HG03139 (cell line): ENCODE measurements at regions not wholly inside any gene's neighbourhood (a gene's known extent, or its start where the extent isn't known, plus 50 kb on each side); places are given as distances from the start of the nearest gene placed in this dataset.
"Not testable (repeated sequence)": the region's sequence is repeated elsewhere in the genome, so short reads cannot be mapped to it uniquely, and the experiment has no call there.

Experiments
- ATAC-seq: cut with Tn5 transposase; IDR thresholded peaks from one replicate; pipeline ENCODE4 v1.9.1; 2021; ENCODE audit not compliant: unreplicated experiment

DNA sequence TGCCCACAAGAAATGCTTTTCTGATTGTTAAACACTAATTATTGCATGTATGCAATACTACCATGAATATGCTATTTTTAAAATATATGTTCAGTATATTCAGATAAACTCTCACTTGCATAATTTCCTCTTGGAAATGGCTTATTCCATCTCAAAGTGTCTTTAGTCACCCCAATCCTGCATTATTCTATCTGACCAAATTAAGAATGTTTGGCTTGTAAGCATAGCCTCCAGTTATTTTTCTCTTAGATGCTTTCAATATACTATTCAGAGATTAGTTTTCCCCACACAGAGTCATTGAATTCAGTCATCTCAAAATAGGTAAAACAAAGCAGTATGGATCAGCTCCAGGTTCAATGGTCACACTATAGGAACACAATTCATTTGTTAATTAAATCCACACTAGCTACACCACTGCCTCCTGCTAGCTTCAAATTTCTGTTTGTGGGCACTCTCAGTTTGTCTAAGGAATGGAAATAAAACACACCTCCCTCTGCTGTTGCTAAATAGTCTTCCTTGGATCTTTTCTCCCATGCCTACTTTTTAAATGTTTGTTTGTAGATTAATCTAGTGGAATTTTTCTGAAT, 134.6 kb upstream of the TBCA start:
- no peak for ATAC-seq

DNA sequence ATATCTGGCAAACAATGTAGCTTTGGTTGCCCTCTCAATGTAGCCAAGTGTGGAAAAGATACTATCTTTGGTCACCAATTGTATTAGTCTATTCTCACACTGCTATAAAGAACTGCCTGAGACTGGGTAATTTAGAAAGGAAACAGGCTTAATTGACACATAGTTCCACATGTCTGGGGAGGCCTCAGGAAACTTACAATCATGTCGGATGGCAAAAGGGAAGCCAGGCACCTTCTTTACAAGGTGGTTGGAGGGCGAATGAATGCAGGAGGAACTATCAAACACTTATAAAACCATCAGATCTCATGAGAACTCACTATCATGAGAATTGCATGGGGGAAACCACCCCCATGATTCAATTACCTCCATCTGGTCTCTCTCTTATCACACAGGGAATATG, 133.1 kb upstream of the TBCA start:
- no peak for ATAC-seq

DNA sequence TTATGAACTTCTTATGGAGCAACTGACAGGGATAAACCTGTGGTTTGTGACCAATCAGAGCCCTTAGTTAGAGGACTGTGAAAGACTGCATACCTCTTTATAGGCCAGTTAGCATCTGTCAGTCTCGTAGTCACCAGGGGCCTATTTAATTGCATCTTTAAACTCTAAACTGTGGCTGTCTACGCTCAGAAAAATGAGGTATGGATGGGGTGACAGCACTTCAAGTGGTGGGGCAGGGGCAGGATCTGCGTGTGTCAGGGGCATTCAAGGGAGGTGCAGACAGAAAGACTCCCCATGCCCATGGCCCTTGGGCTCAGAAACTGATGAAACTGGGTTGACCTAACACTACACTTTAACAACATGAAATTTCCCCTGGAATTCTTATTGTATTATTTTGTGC, 132.6 kb upstream of the TBCA start:
- no peak for ATAC-seq

GRCh38 chr5:77907786-77908185, 131.6 kb upstream of the TBCA start:
- ATAC-seq: no peak

GRCh38 chr5:77906806-77907205, 130.7 kb upstream of the TBCA start:
- no peak for ATAC-seq

- no peak for ATAC-seq
Measured at GRCh38 chr5:77904362-77904761, 128.2 kb upstream of the TBCA start.

DNA sequence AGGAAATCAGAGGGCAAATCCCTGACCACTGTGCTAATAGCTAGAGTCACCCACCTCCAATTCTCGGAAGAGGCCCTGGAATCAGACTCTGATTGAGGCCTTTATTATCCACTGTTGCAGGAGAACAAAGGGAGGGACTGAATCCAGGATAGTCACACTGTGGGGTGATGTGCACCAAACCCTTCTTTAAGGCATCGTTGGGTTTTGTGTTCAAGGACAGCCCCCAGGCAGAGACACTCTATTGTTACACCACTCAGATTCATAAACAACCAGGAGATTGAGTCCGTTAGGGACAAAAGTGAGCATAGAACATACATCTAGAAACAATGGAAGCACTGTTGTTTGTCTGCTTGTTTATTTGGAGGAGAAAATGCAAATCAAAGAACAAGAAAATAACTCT, 124.6 kb upstream of the TBCA start:
- ATAC-seq: no peak

DNA sequence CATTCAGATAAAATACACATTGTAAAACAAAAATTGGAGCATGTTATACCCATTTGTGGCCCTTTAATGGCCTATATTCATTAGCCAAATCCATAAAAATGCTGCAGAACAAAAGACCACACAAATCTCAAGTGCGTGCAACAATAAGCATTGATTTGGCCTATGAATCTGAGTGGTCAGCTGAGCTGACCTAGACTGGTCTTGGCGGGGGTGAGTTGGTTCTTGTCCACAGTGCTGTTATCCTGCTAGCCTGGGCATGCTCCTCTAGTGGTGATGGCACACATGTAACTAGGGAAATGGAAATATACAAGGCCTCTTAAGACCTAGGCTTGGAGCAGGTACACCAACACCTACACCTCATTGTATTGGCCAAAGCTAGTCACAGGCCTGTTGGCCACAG, 122.2 kb upstream of the TBCA start:
- ATAC-seq: no peak

DNA sequence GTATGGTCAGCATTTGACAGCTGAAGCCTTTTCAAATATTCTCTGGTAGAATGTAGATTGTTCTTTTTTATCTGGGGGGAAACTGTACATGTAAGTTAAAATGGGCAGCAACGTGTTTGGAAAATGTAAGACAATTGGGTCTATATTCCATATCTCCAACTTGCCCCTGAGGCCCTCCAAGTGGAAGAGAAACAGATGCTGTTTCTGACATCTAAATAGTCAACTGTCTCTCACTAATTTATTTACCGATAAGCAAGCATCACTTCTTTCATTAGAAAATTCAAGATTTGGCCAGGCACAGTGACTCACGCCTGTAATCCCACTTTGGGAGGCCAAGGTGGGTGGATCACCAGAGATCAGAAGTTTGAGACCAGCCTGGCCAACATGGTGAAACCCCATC, 120.2 kb upstream of the TBCA start:
- no peak for ATAC-seq

DNA sequence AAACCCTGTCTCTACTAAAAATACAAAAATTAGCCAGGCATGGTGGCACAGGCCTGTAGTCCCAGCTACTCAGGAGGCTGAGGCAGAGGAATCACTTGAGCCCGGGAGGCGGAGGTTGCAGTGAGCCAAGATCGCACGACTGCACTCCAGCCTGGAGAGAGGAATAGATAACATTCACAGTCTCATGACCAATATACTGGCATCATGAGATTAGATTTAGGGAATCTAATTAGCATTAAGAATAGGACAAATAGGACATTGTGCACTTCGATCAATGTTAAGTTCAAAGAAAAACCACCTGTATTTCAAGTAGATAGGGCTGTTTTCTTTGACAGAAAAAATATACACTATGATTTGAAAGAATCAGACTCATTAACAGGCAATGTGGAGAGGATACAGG, 118.0 kb upstream of the TBCA start:
- ATAC-seq: not testable (repeated sequence)

DNA sequence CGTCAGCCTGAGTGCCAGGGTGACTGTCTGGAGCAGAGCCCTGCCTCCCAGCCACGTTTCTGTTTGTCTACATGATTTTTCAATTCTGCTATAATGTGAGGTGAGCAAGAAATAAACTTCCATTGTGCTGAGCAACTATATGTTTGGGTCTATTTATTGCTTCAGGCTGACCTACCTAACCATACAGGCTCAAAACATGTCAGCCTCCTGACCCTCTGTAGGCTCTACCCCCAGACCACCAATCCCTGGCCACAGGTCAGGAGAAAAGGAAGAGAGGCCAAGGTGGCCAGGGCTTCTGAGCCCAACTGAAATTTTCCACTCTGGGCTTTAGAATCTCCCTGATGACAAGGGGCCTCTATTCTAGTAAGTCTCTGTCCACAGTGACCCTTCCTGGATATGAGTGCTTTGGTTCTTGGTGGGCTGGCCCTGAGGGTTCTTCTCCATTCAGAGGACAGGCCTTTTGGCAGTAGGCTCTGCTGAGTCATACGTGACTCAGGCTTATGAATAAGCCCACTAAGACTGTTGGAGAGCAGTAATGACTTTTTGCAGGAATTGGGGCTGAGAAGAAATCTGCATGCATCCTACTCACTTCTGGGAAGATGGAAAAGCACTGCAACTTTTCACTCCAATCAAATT, 117.2 kb upstream of the TBCA start:
- ATAC-seq: no peak

- no peak for ATAC-seq
Measured at GRCh38 chr5:77892061-77893010, 116.2 kb upstream of the TBCA start.

GRCh38 chr5:77885519-77885918, 109.4 kb upstream of the TBCA start:
- no peak for ATAC-seq

DNA sequence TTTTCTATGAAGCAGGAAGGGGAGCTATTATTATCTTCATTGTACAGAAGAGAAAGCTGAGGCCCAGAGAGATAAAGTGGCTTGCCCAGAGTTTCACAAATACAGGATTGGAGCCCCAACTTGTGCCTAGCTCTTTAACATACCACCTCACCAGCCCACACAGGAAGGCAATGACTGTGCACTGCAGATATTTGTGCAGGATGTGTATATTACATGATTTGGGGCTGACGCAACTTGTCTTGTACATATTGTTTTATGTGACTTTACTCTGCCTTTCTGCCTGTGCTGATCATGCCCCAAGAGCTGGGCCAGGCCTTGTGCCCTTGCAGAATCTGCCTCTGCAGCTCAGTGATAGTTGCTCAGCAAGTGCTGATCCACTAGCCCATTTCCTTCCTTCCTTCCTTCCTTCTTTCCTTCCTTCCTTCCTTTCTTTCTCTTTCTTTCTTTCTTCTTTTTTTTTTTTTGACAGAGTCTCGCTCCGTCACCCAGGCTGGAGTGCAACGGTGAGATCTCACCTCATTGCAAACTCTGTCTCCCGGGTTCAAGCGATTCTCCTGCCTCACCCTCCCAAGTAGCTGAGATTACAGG, 106.6 kb upstream of the TBCA start:
- ATAC-seq: no peak

DNA sequence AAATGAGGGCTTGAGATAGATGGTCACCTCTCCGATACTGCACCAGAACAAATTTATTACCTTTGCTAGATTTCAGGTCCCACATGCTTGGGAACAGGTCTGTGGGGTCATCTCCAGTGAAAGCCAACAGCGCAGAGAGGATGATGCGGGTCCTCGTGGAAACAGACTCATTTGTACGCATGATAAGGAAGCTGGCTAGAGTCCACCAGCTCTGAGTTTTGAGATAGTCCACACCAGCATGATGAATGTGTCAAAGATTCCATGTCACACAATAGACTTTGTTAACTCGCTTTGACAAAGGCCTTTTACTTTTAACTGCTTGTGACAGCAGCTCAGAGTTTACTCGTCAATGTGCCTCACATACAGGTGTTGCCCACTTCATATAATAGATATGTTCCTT, 105.4 kb upstream of the TBCA start:
- ATAC-seq: no peak

DNA sequence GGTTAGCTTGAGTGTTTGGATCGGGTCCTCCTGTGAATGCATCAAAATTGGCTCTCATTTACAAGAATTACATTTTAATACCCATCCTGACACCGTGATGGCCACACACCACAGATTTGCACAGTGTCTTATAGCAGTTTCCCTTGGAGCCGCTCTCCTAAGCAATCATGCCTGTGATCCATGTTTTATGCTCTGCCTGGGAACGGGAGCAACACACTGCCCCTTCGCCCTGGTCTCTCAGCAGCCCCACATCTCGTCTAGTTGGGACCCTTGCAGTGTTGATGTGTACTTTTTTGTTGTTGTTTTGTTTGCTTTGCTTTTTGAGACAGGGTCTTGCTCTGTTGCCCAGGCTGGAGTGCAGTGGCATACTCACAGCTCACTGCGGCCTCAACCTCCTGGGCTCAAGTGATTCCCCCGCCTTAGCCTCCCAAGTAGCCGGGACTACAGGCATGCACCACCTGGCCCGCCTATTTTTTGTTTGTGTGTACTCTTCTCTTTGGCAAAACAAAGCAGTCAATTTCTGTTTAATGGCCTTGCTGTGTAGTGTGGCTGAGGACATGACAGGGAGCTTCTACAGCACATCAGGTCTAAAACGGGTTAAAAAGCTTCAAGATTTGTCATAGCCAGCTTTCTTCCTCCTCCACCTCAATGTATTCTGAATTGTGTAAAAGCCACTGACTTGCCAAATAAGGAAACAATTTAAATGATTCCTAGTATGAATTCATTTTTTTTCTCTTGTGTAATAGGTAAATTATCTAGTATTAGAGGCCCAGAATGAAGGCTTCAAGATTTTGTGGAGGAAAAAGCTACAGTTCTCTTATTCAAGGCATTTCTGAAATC, 101.6 kb upstream of the TBCA start:
- ATAC-seq: no peak

- no peak for ATAC-seq
Measured at GRCh38 chr5:77876862-77877502, 100.8 kb upstream of the TBCA start.

- no peak for ATAC-seq
Measured at GRCh38 chr5:77876316-77876715, 100.2 kb upstream of the TBCA start.

DNA sequence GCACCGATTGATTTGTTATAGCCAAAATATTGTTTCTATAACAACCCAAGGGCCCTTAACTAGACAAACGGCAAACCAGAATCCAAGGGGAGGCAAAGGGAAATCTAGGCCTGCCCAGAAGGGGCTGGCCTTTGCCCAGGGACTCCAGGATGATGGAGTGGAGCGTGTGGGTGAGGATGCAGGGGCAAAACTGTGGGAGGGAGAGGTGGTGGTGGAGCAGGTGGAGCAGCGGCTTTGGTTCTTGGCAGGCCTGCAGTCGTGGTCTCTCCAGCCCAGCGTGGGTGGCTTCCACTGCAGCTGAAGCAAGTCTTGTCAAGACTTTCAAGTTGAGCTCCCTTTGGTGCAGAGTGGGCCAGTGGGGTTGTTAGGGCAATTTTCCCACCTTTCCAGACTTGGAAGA, 98.6 kb upstream of the TBCA start:
- no peak for ATAC-seq

DNA sequence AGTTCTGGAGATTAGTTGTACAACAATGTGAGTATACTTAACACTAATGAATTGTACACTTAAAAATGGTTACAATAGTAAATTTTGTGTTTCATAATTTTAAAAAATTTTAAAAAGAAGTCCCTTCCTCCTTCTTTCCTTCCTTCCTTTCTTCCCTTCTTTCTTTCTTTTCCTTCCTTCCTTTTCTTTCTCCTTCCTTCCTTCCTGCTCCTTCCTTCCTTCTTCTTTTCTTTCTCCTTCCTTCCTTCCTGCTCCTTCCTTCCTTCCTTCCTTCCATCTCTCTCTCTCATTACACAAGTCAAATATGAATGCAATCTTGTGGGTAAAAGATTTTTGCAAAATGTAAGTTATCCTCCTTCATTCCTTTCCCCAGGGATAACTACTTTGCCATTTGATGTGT, 97.1 kb upstream of the TBCA start:
- ATAC-seq: no peak
